AG04450 (cell line): ENCODE measurements at regions not wholly inside any gene's neighbourhood (a gene's known extent, or its start where the extent isn't known, plus 50 kb on each side); places are given as distances from the start of the nearest gene placed in this dataset.

ENCODE experiments used
- CTCF ChIA-PET: fragments of 300-600, 350-600 bp; formaldehyde crosslinking; extraction: SDS; loops from one replicate; lab custom pipeline; 2022; ENCODE audit warnings: antibody characterized with exemption, inconsistent platforms; lab: Charles Lee
- POLR2A ChIA-PET: fragments of 350-600 bp; formaldehyde crosslinking; extraction: SDS; loops from one replicate; lab custom pipeline; 2021; ENCODE audit warnings: antibody characterized with exemption, inconsistent platforms; lab: Yijun Ruan, JAX
- DNase-seq: peaks from one replicate; pipeline ENCODE4 v3.0.0-alpha.2; 2011; ENCODE audit warnings: low read depth, low spot score
- H3K27ac ChIP-seq: one replicate; pipeline ENCODE4 v1.5.1; 2012; ENCODE audit warnings: low read depth, low read length, control low read depth
- H3K27me3 ChIP-seq: one replicate; pipeline ENCODE4 v1.6.0; 2012; ENCODE audit warnings: low read length; ENCODE audit not compliant: control insufficient read depth, insufficient read depth
- H3K4me3 ChIP-seq: 2 replicates; pipeline ENCODE4 v1.5.1; 2011; ENCODE audit warnings: mild to moderate bottlenecking, low read depth, low read length, control low read depth
- H3K9me3 ChIP-seq: 2 replicates; pipeline ENCODE4 v1.5.1; 2012; ENCODE audit warnings: low read length; ENCODE audit not compliant: control insufficient read depth, insufficient read depth
- TF ChIP-seq, protein P1 (sequence below): IDR thresholded peaks from 2 replicates; pipeline ENCODE4 v1.5.1; 2011; ENCODE audit warnings: low read depth, low read length, control low read depth, inconsistent platforms

DNA sequence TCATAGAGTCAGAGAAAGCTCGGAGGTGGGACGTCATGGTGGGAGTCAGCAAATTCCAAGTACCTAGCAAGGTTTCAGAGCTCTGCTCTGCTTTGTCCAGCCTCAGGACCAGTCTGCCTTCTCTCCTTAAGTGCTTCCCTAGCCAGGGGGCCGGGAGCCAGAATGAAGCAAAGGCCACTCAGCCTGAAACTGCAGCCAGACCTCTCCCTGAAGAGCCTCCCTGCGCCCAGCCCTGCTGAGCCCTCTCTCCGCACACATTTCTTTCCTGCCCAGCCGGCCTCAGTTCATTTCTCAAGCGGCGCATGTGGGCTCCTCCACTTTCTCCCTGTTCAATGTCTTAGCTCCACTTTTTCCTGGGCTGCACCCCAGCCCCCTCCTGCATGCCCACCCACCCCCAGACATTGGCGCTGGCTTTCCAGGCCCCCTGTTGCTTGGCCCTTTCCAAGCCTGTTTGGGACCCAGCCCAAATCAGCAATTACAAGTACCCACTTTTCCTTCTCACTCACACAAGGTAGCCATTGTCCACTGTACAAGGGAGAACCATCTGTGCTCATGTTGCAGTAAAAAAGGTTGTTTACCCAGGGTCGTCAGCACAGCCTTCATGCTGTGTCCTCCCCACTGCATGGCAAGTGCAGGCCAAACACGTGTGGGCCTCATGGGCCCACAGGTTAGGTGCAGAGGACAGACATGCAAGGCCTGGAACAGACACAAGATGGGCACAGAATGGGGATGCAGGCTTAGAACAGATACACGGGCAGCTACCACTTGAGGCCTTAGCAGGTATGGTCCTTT lies 147.1 kb downstream of the MRPL14 start:
- TF ChIP-seq, protein P1, sequence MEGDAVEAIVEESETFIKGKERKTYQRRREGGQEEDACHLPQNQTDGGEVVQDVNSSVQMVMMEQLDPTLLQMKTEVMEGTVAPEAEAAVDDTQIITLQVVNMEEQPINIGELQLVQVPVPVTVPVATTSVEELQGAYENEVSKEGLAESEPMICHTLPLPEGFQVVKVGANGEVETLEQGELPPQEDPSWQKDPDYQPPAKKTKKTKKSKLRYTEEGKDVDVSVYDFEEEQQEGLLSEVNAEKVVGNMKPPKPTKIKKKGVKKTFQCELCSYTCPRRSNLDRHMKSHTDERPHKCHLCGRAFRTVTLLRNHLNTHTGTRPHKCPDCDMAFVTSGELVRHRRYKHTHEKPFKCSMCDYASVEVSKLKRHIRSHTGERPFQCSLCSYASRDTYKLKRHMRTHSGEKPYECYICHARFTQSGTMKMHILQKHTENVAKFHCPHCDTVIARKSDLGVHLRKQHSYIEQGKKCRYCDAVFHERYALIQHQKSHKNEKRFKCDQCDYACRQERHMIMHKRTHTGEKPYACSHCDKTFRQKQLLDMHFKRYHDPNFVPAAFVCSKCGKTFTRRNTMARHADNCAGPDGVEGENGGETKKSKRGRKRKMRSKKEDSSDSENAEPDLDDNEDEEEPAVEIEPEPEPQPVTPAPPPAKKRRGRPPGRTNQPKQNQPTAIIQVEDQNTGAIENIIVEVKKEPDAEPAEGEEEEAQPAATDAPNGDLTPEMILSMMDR: no peak
- no peak for DNase-seq
- H3K27ac ChIP-seq: no peak overlapping the region
- H3K9me3 ChIP-seq: peaks cover 4% of the 10 kb centered on the region; the same call in 1 of the 2 replicates
- ChIA-PET CTCF (no interaction called here), POLR2A (interaction anchor here (0.6 kb wide), 1 partner anchor 36 kb away, joined by 3 read pairs; no protein-coding TSS in a partner anchor)
- no peak overlapping the region for H3K4me3 ChIP-seq
- no peaks in the 10 kb centered on the region for H3K27me3 ChIP-seq

DNA sequence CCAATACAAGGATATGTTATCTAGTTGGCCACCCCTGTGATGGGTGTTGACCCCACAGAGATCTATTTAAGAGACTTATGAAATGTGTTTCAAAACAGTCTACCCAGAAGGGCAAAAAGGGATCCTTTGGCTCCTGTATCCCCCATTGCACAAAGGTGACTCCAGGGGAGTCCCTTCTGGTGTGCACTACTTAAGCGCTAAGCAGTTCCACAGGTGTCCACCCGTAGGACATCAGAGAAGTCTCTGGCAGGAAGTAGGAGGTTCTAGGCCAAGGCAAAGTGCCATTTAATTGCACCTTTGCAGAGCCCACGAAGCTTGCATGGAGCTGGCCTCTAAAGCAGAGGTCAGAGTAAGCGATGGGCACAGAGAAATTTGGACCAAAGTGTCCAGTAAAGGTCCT lies 147.7 kb downstream of the MRPL14 start:
- TF ChIP-seq, protein P1: no peak
- DNase-seq: no peak
- Histone ChIP-seq H3K27ac (no peak overlapping the region), H3K27me3 (no peaks in the 10 kb centered on the region), H3K4me3 (no peak overlapping the region), H3K9me3 (peaks cover 4% of the 10 kb centered on the region; the same call in 1 of the 2 replicates)
- POLR2A ChIA-PET: no interaction called here
- CTCF ChIA-PET: no interaction called here

DNA sequence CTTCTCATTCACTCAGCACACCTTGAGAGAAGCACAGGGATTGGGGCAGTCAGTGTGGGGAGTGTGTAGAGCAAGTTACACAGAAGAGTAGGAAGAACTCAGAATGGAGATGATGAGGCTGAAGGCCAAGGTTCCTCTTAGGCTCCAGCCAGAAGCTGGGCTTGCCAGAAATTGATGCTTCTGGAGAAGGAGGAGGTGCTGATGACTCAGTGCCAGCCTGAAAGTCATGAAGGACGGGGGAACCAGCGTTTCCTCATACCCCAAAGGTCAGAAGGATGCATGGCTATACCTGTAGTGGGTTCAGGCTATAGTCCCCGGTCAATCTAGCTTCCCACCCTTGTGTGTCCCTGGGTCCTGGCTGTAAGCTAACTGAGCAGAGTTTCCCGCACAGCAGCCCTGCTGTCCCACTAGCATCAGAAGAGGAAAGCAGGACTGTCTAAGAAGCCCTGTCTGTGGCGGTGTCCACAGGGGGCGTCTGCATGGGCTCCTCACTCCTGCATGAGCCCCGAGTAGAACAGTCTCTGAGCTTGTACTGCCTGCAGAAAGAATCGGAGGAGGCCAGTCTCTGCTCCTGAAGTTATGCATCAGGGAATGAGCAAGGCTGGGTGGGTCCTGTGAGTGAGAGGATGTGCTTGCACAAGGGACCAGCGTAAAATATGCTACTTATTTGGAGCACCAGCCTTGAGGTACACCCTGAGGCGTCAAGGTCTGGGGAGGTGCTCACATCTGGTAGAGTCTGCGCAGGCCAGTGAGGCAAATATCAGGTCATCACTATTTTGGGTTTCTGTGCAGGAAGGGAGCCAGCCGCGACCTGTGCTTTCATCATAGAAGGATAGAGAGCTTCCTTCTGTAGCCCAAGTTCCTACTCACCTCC lies 148.5 kb downstream of the MRPL14 start:
- no peaks in the 10 kb centered on the region for H3K27me3 ChIP-seq
- CTCF ChIA-PET: no interaction called here
- TF ChIP-seq, protein P1: no peak
- H3K4me3 ChIP-seq: no peak overlapping the region
- H3K9me3 ChIP-seq: peaks cover 4% of the 10 kb centered on the region; the same call in 1 of the 2 replicates
- POLR2A ChIA-PET: interaction anchor here (1.0 to 1.2 kb wide), 2 partner anchors 32 to 80 kb away, joined by 3 read pairs; no protein-coding TSS in a partner anchor
- DNase-seq: no peak
- H3K27ac ChIP-seq: no peak overlapping the region

DNA sequence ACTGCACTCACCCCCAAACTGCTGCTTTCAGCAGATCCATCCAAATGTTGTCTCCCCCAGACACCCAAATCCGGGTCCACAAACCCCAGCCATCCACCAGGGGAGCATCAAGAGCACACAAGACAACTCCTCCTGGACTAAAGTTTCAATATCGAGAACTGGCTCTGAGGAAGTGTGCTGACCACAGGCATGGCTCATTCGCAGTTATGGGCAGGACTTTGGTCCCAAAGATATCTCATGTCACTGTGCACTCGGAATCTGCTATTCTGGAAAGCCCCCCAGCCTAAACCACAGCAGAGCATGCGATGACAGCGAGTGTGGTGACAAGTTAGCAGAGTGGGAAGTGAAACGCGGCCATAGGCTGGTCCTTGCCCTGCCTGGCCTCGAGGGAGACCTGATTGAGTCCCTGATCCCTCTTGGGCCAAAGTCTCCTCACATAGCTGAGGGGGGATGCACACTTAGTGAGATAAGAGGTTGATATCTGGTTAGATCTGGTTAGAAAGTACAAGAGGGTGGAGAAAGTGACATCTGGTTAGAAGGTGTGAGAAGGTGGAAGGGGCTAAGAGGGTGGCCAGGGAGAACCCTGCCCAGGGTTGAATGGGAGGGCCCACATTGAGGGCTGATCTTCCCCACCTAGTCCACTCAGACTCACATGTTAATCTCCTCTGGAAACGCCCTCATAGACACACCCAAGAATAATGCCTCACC lies 149.7 kb downstream of the MRPL14 start:
- H3K27ac ChIP-seq: no peak overlapping the region
- CTCF ChIA-PET: interaction anchor here (0.6 kb wide), 1 partner anchor 285 kb away, joined by 3 read pairs; no protein-coding TSS in a partner anchor
- no peaks in the 10 kb centered on the region for H3K27me3 ChIP-seq
- H3K4me3 ChIP-seq: no peak overlapping the region
- no peak for DNase-seq
- TF ChIP-seq, protein P1: peak; percentile 35
- H3K9me3 ChIP-seq: peaks cover 4% of the 10 kb centered on the region; the same call in 1 of the 2 replicates
- POLR2A ChIA-PET: no interaction called here
